A673 (cell line): ENCODE measurements at regions not wholly inside any gene's neighbourhood (a gene's known extent, or its start where the extent isn't known, plus 50 kb on each side); places are given as distances from the start of the nearest gene placed in this dataset.

Experiments
- BruUV-seq: library from RNA; stranded (reverse); fragments of 400-500 nt; replicated peaks from 2 replicates; lab custom pipeline; 2021; lab: Mats Ljungman, UMichigan
- CTCF ChIA-PET: fragments of 300-600 bp; sonication (Branson Sonifier 250); formaldehyde crosslinking; loops from one replicate; lab custom pipeline; 2022; ENCODE audit warnings: antibody characterized with exemption; lab: Charles Lee
- POLR2A ChIA-PET: fragments of 300-600 bp; sonication (Branson Sonifier 250); formaldehyde crosslinking; loops from one replicate; lab custom pipeline; 2022; ENCODE audit warnings: antibody characterized with exemption; ENCODE audit not compliant: low non-redundant PET; lab: Charles Lee
- DNase-seq: peaks from one replicate; pipeline ENCODE4 v3.0.0-alpha.2; 2015; ENCODE audit warnings: low spot score
- H3K27ac ChIP-seq: fragments of 200-600 bp; sonication (generic); 2 replicates; pipeline ENCODE4 v1.5.1; 2016; ENCODE audit warnings: mixed run types, low read depth, mild to moderate bottlenecking, mixed read lengths, antibody characterized with exemption, low read length; ENCODE audit not compliant: poor library complexity, severe bottlenecking
- H3K27me3 ChIP-seq: fragments of 200-600 bp; sonication (generic); replicated peaks from 2 replicates; pipeline ENCODE4 v1.6.1; 2017; ENCODE audit warnings: mixed run types, low read depth, mild to moderate bottlenecking, mixed read lengths, antibody characterized with exemption, low read length; ENCODE audit not compliant: insufficient read depth, poor library complexity
- H3K36me3 ChIP-seq: fragments of 200-600 bp; sonication (generic); 2 replicates; pipeline ENCODE4 v1.6.1; 2016; ENCODE audit warnings: mixed run types, mild to moderate bottlenecking, mixed read lengths, antibody characterized with exemption, low read length; ENCODE audit not compliant: insufficient read depth, poor library complexity, severe bottlenecking
- H3K4me1 ChIP-seq: fragments of 200-600 bp; sonication (generic); 2 replicates; pipeline ENCODE4 v1.6.1; 2017; ENCODE audit warnings: mixed run types, mild to moderate bottlenecking, mixed read lengths, antibody characterized with exemption, low read length; ENCODE audit not compliant: insufficient read depth, poor library complexity, severe bottlenecking
- H3K4me3 ChIP-seq: fragments of 200-600 bp; sonication (generic); 2 replicates; pipeline ENCODE4 v1.5.1; 2016; ENCODE audit warnings: low read depth, mixed run types, mild to moderate bottlenecking, mixed read lengths, low read length; ENCODE audit not compliant: poor library complexity, severe bottlenecking
- H3K9me3 ChIP-seq: fragments of 200-600 bp; sonication (generic); 2 replicates; pipeline ENCODE4 v1.6.1; 2016; ENCODE audit warnings: mixed run types, low read depth, mild to moderate bottlenecking, mixed read lengths, antibody characterized with exemption, low read length; ENCODE audit not compliant: poor library complexity, severe bottlenecking
- EZH2 ChIP-seq: fragments of 200-600 bp; sonication (generic); IDR thresholded peaks from 2 replicates; pipeline ENCODE4 v1.6.1; 2017; ENCODE audit warnings: borderline replicate concordance, low read depth, mild to moderate bottlenecking, mixed read lengths, antibody characterized with exemption, low read length; ENCODE audit not compliant: poor library complexity, severe bottlenecking
- intact Hi-C: fragments of 100-400 bp; cut with micrococcal nuclease; formaldehyde crosslinking; loops from one replicate; pipeline ENCODE4 v1.10.0; 2022; ENCODE audit not compliant: unreplicated experiment
- TF ChIP-seq, protein P1 (sequence below): fragments of 300-800, 200-600 bp; sonication (generic); conservative IDR thresholded peaks from 2 replicates; pipeline ENCODE4 v1.5.1; 2017; ENCODE audit warnings: low read depth, mild to moderate bottlenecking, antibody characterized with exemption, low read length, moderate library complexity, mixed read lengths

DNA sequence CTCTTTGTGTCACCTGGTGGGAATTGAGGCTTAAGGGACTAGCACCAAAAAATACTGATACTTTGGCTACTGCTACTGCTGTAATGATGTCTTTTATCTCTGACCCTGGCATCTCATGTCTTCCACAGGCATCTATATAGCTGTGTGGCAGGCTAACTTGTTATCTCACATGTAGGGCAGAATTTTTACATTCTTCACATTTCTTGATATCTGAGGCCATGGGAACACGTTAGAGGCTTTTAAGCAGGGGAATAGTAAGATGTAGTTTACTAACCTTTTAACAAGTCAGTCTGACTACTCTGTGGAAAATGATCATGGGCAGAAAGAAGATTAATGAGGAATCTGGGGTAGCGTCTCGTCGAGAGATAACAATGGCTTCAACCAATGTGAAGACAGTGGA, 498.4 kb downstream of the PCNX1 start:
- intact Hi-C loops: loop anchor here (5.0 to 10.0 kb wide), 2 partner anchors 83 to 261 kb away; partner anchors contain the start of gene SIPA1L1
- TF ChIP-seq, protein P1, sequence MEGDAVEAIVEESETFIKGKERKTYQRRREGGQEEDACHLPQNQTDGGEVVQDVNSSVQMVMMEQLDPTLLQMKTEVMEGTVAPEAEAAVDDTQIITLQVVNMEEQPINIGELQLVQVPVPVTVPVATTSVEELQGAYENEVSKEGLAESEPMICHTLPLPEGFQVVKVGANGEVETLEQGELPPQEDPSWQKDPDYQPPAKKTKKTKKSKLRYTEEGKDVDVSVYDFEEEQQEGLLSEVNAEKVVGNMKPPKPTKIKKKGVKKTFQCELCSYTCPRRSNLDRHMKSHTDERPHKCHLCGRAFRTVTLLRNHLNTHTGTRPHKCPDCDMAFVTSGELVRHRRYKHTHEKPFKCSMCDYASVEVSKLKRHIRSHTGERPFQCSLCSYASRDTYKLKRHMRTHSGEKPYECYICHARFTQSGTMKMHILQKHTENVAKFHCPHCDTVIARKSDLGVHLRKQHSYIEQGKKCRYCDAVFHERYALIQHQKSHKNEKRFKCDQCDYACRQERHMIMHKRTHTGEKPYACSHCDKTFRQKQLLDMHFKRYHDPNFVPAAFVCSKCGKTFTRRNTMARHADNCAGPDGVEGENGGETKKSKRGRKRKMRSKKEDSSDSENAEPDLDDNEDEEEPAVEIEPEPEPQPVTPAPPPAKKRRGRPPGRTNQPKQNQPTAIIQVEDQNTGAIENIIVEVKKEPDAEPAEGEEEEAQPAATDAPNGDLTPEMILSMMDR: no peak
- TF ChIP-seq EZH2: no peak
- Histone ChIP-seq H3K4me3 (no peak overlapping the region), H3K4me1 (peaks cover 43% of the 10 kb centered on the region), H3K27ac (no peak overlapping the region), H3K9me3 (no peaks in the 10 kb centered on the region), H3K27me3 (no peaks in the 10 kb centered on the region), H3K36me3 (no peaks in the 10 kb centered on the region)
- CTCF ChIA-PET: no interaction called here
- POLR2A ChIA-PET: interaction anchor here (0.6 kb wide), 1 partner anchor 38 kb away, joined by 5 read pairs; no protein-coding TSS in a partner anchor
- DNase-seq: no peak
- BruUV-seq: no TSS peak

DNA sequence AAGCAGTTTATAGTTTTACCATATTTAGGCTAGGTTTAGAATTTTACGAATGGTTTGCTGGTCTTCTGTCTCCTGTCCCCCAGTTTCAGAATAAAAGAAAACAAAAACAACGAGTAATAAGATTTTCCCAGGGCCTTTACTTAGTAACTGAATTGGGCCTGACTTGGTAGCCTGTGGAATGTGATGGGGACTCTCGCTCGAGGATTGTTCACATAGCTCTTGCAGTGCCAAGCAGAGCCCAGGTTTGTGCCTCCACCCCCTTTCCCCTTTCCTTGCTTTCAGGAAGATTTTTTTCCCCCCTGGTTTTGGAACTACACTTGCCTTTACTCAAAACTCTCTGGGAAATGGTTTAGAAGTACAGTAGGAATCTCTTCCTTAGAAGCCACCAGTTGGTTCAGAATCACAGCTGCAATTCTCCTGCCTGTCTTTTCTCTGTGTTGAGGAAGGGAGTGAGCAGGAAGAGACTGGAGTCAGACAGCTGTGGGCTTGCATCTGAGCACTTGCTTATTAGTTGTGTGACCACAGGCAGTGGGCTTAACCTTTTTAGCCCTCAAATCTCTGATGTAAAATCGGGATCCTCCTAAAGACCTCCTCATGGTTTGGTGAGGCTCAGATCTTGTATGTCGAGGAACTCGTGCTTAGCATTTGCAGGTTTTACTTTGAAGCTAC, 501.2 kb downstream of the PCNX1 start:
- no TSS peak for BruUV-seq
- TF ChIP-seq, protein P1: no peak
- no peak for TF ChIP-seq EZH2
- Histone ChIP-seq H3K27me3 (no peaks in the 10 kb centered on the region), H3K9me3 (no peaks in the 10 kb centered on the region), H3K4me1 (peaks cover 40% of the 10 kb centered on the region), H3K36me3 (no peaks in the 10 kb centered on the region), H3K27ac (no peak overlapping the region), H3K4me3 (no peak overlapping the region)
- CTCF ChIA-PET: no interaction called here
- POLR2A ChIA-PET: interaction anchor here (0.6 kb wide), 1 partner anchor 13 kb away, joined by 3 read pairs; no protein-coding TSS in a partner anchor
- intact Hi-C loops: loop anchor here (5.0 to 10.0 kb wide), 2 partner anchors 86 to 264 kb away; partner anchors contain the start of gene SIPA1L1
- DNase-seq: no peak

DNA sequence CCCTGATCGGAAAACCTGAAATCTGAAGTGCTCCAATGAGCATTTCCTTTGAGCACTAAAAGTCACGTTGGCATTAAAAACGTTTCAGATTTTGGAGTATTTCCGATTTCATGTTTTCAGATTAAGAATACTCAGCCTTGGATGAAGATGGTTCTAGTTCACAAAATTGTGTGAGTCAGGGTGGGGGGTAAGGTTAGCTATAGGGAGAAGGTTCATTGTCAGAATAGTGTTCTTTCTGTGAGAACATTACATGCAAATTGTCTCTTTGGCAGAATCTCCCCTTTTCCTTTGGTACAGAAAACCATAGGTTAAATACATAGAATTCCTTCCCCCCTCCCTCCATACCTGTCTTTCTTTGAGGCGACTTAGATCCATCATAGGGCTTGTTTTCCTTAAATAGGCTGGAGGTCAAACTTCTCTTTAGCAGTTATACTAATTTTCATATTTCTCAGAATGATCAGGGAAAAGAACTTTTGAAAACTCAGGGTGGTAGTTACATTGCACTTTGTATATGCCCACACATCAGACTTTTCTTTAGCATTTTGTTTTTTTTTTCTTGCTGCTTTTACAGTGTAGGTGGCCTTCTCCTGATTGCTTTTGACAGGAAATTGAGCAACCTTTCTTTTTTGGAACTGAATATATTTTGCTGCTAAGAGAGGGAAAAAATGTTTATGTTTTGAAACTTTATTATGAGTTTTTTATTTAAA, 503.5 kb downstream of the PCNX1 start:
- H3K36me3 ChIP-seq: no peaks in the 10 kb centered on the region
- peaks cover 40% of the 10 kb centered on the region for H3K4me1 ChIP-seq
- no peak for DNase-seq
- H3K27ac ChIP-seq: peak overlapping the region; percentile 69
- intact Hi-C loops: no loop called here
- H3K9me3 ChIP-seq: no peaks in the 10 kb centered on the region
- H3K4me3 ChIP-seq: no peak overlapping the region
- no peaks in the 10 kb centered on the region for H3K27me3 ChIP-seq
- no peak for TF ChIP-seq EZH2
- TF ChIP-seq, protein P1: no peak
- no TSS peak for BruUV-seq
- POLR2A ChIA-PET: no interaction called here
- CTCF ChIA-PET: no interaction called here
